K562 (cell line): ENCODE measurements at regions not wholly inside any gene's neighbourhood (a gene's known extent, or its start where the extent isn't known, plus 50 kb on each side); places are given as distances from the start of the nearest gene placed in this dataset.

ENCODE experiments used
- ATAC-seq: fragments of 200-7000 bp; cut with Tn5 transposase; 3 replicates; pipeline ENCODE4 v1.9.1; 2020; ENCODE audit warnings: moderate library complexity
- BruUV-seq: library from RNA; stranded (reverse); fragments of 400-500 nt; replicated peaks from 2 replicates; lab custom pipeline; 2021; lab: Mats Ljungman, UMichigan
- CTCF ChIA-PET: fragments of 300-600 bp; formaldehyde crosslinking; extraction: SDS; loops from one replicate; lab custom pipeline; 2021; ENCODE audit warnings: low intra/inter-chr PET ratio; lab: Yijun Ruan, JAX
- POLR2A ChIA-PET: fragments of 300-600, 350-650 bp; sonication (Branson Sonifier 250); formaldehyde crosslinking; extraction: SDS; loops from one replicate; lab custom pipeline; 2021; ENCODE audit warnings: antibody characterized with exemption, inconsistent platforms; lab: Yijun Ruan, JAX
- DNase-seq, 4 experiments: peaks; one replicate each; pipeline versions ENCODE4 v3.0.0 to v3.0.0-alpha.2; 2011 to 2018; ENCODE audit warnings: low spot score in 3 of 4, mixed read lengths in 3 of 4; ENCODE audit errors: extremely low read depth in 1 of 4
- FAIRE-seq: peaks from 2 replicates; lab custom pipeline; 2011; peaks lifted over from hg19 to GRCh38; lab: Jason Lieb, UNC
- H2AFZ ChIP-seq: 2 replicates; pipeline ENCODE4 v1.6.0; 2011; ENCODE audit warnings: low read depth, low read length, control low read depth, inconsistent platforms
- H3K27ac ChIP-seq: fragments of 200-600 bp; 3 replicates; pipeline ENCODE4 v1.8.0; 2011; ENCODE audit warnings: low read depth, mild to moderate bottlenecking, control low read depth, inconsistent platforms, low read length, moderate library complexity, mixed read lengths; ENCODE audit errors: extremely low read depth
- H3K27me3 ChIP-seq, 2 experiments: fragments of 300-600 bp in 1 of 2; 2 replicates in 1 of 2; 3 replicates in 1 of 2; pipeline versions ENCODE4 v1.6.0 to v1.8.0; 2011; ENCODE audit warnings: inconsistent platforms in 2 of 2, low read length in 2 of 2, mild to moderate bottlenecking in 1 of 2, mixed read lengths in 1 of 2, moderate library complexity in 1 of 2; ENCODE audit not compliant: control insufficient read depth in 2 of 2, insufficient read depth in 2 of 2
- H3K36me3 ChIP-seq: fragments of 300-600 bp; 3 replicates; pipeline ENCODE4 v1.8.0; 2011; ENCODE audit warnings: mild to moderate bottlenecking, low read length, inconsistent platforms; ENCODE audit not compliant: control insufficient read depth, insufficient read depth
- H3K4me1 ChIP-seq, 2 experiments: fragments of 200-600 bp in 1 of 2; replicated peaks in 1 of 2; 2 replicates in 1 of 2; 3 replicates in 1 of 2; pipeline versions ENCODE4 v1.5.1 to v1.8.0; 2011; ENCODE audit warnings: inconsistent platforms in 2 of 2, low read length in 2 of 2, mild to moderate bottlenecking in 1 of 2, mixed read lengths in 1 of 2, moderate library complexity in 1 of 2; ENCODE audit not compliant: control insufficient read depth in 2 of 2, insufficient read depth in 2 of 2
- H3K4me2 ChIP-seq: 2 replicates; pipeline ENCODE4 v1.6.1; 2011; ENCODE audit warnings: low read length, control low read depth, inconsistent platforms, mixed read lengths; ENCODE audit not compliant: insufficient read depth
- H3K4me3 ChIP-seq: fragments of 200-600 bp; sonication (generic), shearing (Covaris generic); 2 replicates; pipeline ENCODE4 v1.5.1; 2016; ENCODE audit warnings: control low read depth, inconsistent platforms
- H3K79me2 ChIP-seq: fragments of 200-600 bp; 3 replicates; pipeline ENCODE4 v1.8.0; 2011; ENCODE audit warnings: low read length, inconsistent platforms; ENCODE audit not compliant: control insufficient read depth, insufficient read depth
- H3K9ac ChIP-seq, 2 experiments: 2 replicates each; pipeline versions ENCODE4 v1.6.0 to v1.6.1; 2011; ENCODE audit warnings: low read depth in 2 of 2, low read length in 2 of 2, control low read depth in 1 of 2, inconsistent platforms in 1 of 2, mild to moderate bottlenecking in 1 of 2, mixed read lengths in 1 of 2; ENCODE audit not compliant: insufficient read depth in 1 of 2
- H3K9me1 ChIP-seq: one replicate; pipeline ENCODE4 v1.6.0; 2011; ENCODE audit warnings: inconsistent platforms, mild to moderate bottlenecking, low read length, moderate library complexity; ENCODE audit not compliant: control insufficient read depth, insufficient read depth
- H3K9me3 ChIP-seq: replicated peaks from 2 replicates; pipeline ENCODE4 v1.5.1; 2011; ENCODE audit warnings: low read depth, low read length, inconsistent platforms; ENCODE audit not compliant: control insufficient read depth, insufficient read depth
- H4K20me1 ChIP-seq: replicated peaks from 2 replicates; pipeline ENCODE4 v1.6.1; 2011; ENCODE audit warnings: low read length, inconsistent platforms, mixed read lengths; ENCODE audit not compliant: control insufficient read depth, insufficient read depth
- BRD9 ChIP-seq: fragments of 450-650 bp; IDR thresholded peaks from 2 replicates; pipeline ENCODE4 v1.6.1; 2018; ENCODE audit warnings: low read depth; ENCODE audit not compliant: partially characterized antibody
- CREB3L1 ChIP-seq: fragments of 450-650 bp; IDR thresholded peaks from 2 replicates; pipeline ENCODE4 v1.6.1; 2014; ENCODE audit warnings: low read depth, mild to moderate bottlenecking, moderate library complexity, borderline replicate concordance
- EGR1 ChIP-seq: fragments of 450-650 bp; conservative IDR thresholded peaks from 2 replicates; pipeline ENCODE4 v1.6.1; 2017; ENCODE audit warnings: mild to moderate bottlenecking
- ERF ChIP-seq: fragments of 450-650 bp; formaldehyde crosslinking; IDR thresholded peaks from 2 replicates; pipeline ENCODE4 v1.4.0; 2020; ENCODE audit warnings: mild to moderate bottlenecking, mixed read lengths
- FUS ChIP-seq: fragments of 200-400 bp; formaldehyde crosslinking; optimal IDR thresholded peaks from 2 replicates; pipeline ENCODE3; 2017; ENCODE audit warnings: low read depth, low read length
- RBFOX2 ChIP-seq: fragments of 200-400 bp; formaldehyde crosslinking; IDR thresholded peaks from 2 replicates; pipeline ENCODE4 v1.6.1; 2017; ENCODE audit warnings: low read depth, mild to moderate bottlenecking, low read length, moderate library complexity
- RFX1 ChIP-seq: fragments of 450-650 bp; IDR thresholded peaks from 2 replicates; pipeline ENCODE4 v1.6.1; 2016; ENCODE audit warnings: mild to moderate bottlenecking, moderate library complexity
- RNF2 ChIP-seq: sonication (generic); IDR thresholded peaks from 2 replicates; pipeline ENCODE4 v1.6.1; 2016
- SIN3A ChIP-seq, 2 experiments: fragments of 150-350 bp in 1 of 2; IDR thresholded peaks; 2 replicates each; pipeline ENCODE4 v1.6.1; 2011 to 2016; ENCODE audit warnings: borderline replicate concordance in 2 of 2, low read depth in 2 of 2, low read length in 2 of 2, mild to moderate bottlenecking in 2 of 2, moderate library complexity in 2 of 2; ENCODE audit not compliant: control insufficient read depth in 1 of 2
- SMARCE1 ChIP-seq: fragments of 450-650 bp; IDR thresholded peaks from 2 replicates; pipeline ENCODE4 v1.7.1; 2016; ENCODE audit warnings: mild to moderate bottlenecking
- THRAP3 ChIP-seq: fragments of 450-650 bp; IDR thresholded peaks from 2 replicates; pipeline ENCODE4 v1.6.1; 2016; ENCODE audit warnings: mild to moderate bottlenecking, inconsistent platforms, borderline replicate concordance
- ZBTB17 ChIP-seq: fragments of 450-650 bp; formaldehyde crosslinking; IDR thresholded peaks from 2 replicates; pipeline ENCODE4 v1.4.0; 2020; ENCODE audit warnings: mild to moderate bottlenecking
- ZNF280B ChIP-seq: fragments of 250-450 bp; sonication (Bioruptor Pico); IDR thresholded peaks from 2 replicates; pipeline ENCODE4 v1.5.1; 2021; ENCODE audit warnings: mild to moderate bottlenecking
- ZNF639 ChIP-seq, 2 experiments: fragments of 200-800 bp in 1 of 2; sonication (Bioruptor generic) in 1 of 2; sonication (generic) in 1 of 2; formaldehyde crosslinking in 1 of 2; IDR thresholded peaks in 1 of 2; conservative IDR thresholded peaks in 1 of 2; 2 replicates each; pipeline versions ENCODE4 v1.5.0 to v1.6.1; 2016 to 2020; ENCODE audit warnings: missing compliant biosample characterization in 1 of 2, missing genetic modification characterization in 1 of 2, missing genetic modification reagents in 1 of 2
- ZNF75A ChIP-seq: fragments of 450-650 bp; formaldehyde crosslinking; IDR thresholded peaks from 2 replicates; pipeline ENCODE4 v1.4.0; 2020; ENCODE audit warnings: mild to moderate bottlenecking
- WGBS: fragments of 100-300 bp; shearing (Covaris generic); methylation state at CpG from one replicate; pipeline ENCODE4 v1.1.6; 2016; ENCODE audit warnings: low coverage, mixed read lengths; ENCODE audit not compliant: insufficient coverage; ENCODE audit errors: missing lambda C conversion rate; 5-methylcytosine and 5-hydroxymethylcytosine counted together
- in situ Hi-C: fragments of 300-500 bp; cut with MboI; formaldehyde crosslinking; loops from 4 replicates; pipeline ENCODE4 v1.15.0; 2018; ENCODE audit warnings: inconsistent platforms, mixed read lengths
- intact Hi-C: fragments of 100-400 bp; cut with micrococcal nuclease; formaldehyde crosslinking; loops from 2 replicates; pipeline ENCODE4 v1.14.2; 2022

- TF ChIP-seq EGR1 = peak; percentile 75
- TF ChIP-seq ZNF280B (CRISPR knock-in tag) = no peak
- 0 out of 2 replicates have a peak, but pooled peaks have one; percentile 8 for TF ChIP-seq SMARCE1
- TF ChIP-seq THRAP3 = no peak
- TF ChIP-seq BRD9 = no peak
- TF ChIP-seq, all 486 proteins: peak for 16
Observed at GRCh38 chr16:85552980-85553435, 60.1 kb upstream of the GSE1 start (continued).

GRCh38 chr16:85553436-85554113 is 59.5 kb upstream of the GSE1 start:
- intact Hi-C loops (loop anchor here (1.0 to 5.0 kb wide), 6 partner anchors 17 to 112 kb away; no protein-coding TSS in a partner anchor), in situ Hi-C loops (loop anchor here (5.0 kb wide), 1 partner anchor 111 kb away; no protein-coding TSS in a partner anchor)
- DNase-seq (peak in 2 of 4 experiments; percentile 87 to 94), ATAC-seq (peak; percentile 74), FAIRE-seq (no peak)
- peaks cover 16 to 40% of the 10 kb centered on the region in 2 experiments for H3K4me1 ChIP-seq
- peaks cover 11% of the 10 kb centered on the region; the same call in 1 of the 3 replicates for H3K36me3 ChIP-seq
- CTCF ChIA-PET = interaction anchor here (0.7 to 2.4 kb wide), 5 partner anchors 55 to 132 kb away, joined by 3 to 21 read pairs (median 10); no protein-coding TSS in a partner anchor
- no peaks in the 10 kb centered on the region for H3K27me3 ChIP-seq
- 1% methylated on average over 55 of the region's 57 CpGs for WGBS
- H3K27ac ChIP-seq = peak overlapping the region; percentile 97
- POLR2A ChIA-PET = interaction anchor here (0.6 to 7.3 kb wide), 32 partner anchors 10 to 335 kb away, joined by 3 to 122 read pairs (median 6); partner anchors contain the start of gene GSE1
- H2AFZ ChIP-seq = no peak overlapping the region
- H4K20me1 ChIP-seq = 0 out of 2 replicates have a peak, but pooled peaks cover 4% of the 10 kb centered on the region
- peak overlapping the region; percentile 92 for H3K4me3 ChIP-seq
- no peaks in the 10 kb centered on the region for H3K9me1 ChIP-seq
- no peaks in the 10 kb centered on the region for H3K9me3 ChIP-seq
- H3K4me2 ChIP-seq = peak overlapping the region; percentile 94
- H3K9ac ChIP-seq = peak overlapping the region; percentile 97 to 99
- H3K79me2 ChIP-seq = peaks cover 82% of the 10 kb centered on the region
- no TSS peak for BruUV-seq
- TF ChIP-seq RFX1 (no peak), FUS (peak; percentile 95), ZNF75A (CRISPR knock-in tag) (no peak), ERF (CRISPR knock-in tag) (peak; percentile 87; the same call in 1 of the 2 replicates), CREB3L1 (peak; percentile 77), RBFOX2 (peak; percentile 90), ZBTB17 (CRISPR knock-in tag) (peak; percentile 71; the same call in 1 of the 2 replicates), SIN3A (IDR thresholded peaks at IDR 0.05; ENCODE audit: borderline replicate concordance in 2 of 2, control insufficient read depth in 1 of 2, low read depth in 2 of 2, low read length in 2 of 2) (0 out of 4 replicates have a peak, but pooled peaks have one; percentile 5 to 9), ZNF639 (CRISPR knock-in tag; conservative IDR thresholded peaks at IDR 0.05 in 1 of 2, IDR thresholded peaks at IDR 0.05 in 1 of 2) (peak in 1 of 2 experiments; percentile 62; a peak in 1 of 4 replicates), RNF2 (peak; percentile 72)
